Small intestine (tissue), 7 donors: ENCODE measurements at regions not wholly inside any gene's neighbourhood (a gene's known extent, or its start where the extent isn't known, plus 50 kb on each side); places are given as distances from the start of the nearest gene placed in this dataset.

Experiments used
- DNase-seq, 2 donors: peaks; one replicate each; pipeline versions ENCODE4 v3.0.0 to v3.0.0-alpha.2; 2013
- FAIRE-seq: peaks from 2 replicates; lab custom pipeline; 2012; peaks lifted over from hg19 to GRCh38; lab: Jason Lieb, UNC
- H3K27ac ChIP-seq, 3 donors: one replicate each; pipeline ENCODE4 v1.5.1; 2013; ENCODE audit warnings: low read length in 2 of 3, mild to moderate bottlenecking in 2 of 3, control low read depth in 1 of 3, inconsistent platforms in 1 of 3, low read depth in 1 of 3, moderate library complexity in 1 of 3
- H3K27me3 ChIP-seq, 3 donors: one replicate each; pipeline ENCODE4 v1.6.1; 2013; ENCODE audit warnings: low read length in 3 of 3, inconsistent platforms in 1 of 3; ENCODE audit not compliant: control insufficient read depth in 3 of 3, insufficient read depth in 3 of 3
- H3K36me3 ChIP-seq, 3 donors: one replicate each; pipeline ENCODE4 v1.6.1; 2013; ENCODE audit warnings: low read length in 3 of 3, inconsistent platforms in 1 of 3, low read depth in 1 of 3, mild to moderate bottlenecking in 1 of 3, moderate library complexity in 1 of 3; ENCODE audit not compliant: control insufficient read depth in 3 of 3, insufficient read depth in 2 of 3
- H3K4me1 ChIP-seq, 3 donors: one replicate each; pipeline ENCODE4 v1.6.1; 2013; ENCODE audit warnings: low read length in 2 of 3, inconsistent platforms in 1 of 3, low read depth in 1 of 3, mild to moderate bottlenecking in 1 of 3, moderate library complexity in 1 of 3; ENCODE audit not compliant: control insufficient read depth in 3 of 3, insufficient read depth in 2 of 3
- H3K4me3 ChIP-seq, 3 donors: one replicate each; pipeline ENCODE4 v1.5.1; 2013; ENCODE audit warnings: low read length in 3 of 3, control low read depth in 1 of 3, inconsistent platforms in 1 of 3, low read depth in 1 of 3, mild to moderate bottlenecking in 1 of 3, moderate library complexity in 1 of 3
- H3K9me3 ChIP-seq, 2 donors: one replicate each; pipeline ENCODE4 v1.6.1; 2013; ENCODE audit warnings: low read depth in 1 of 2, low read length in 1 of 2; ENCODE audit not compliant: control insufficient read depth in 2 of 2, insufficient read depth in 1 of 2
- WGBS, 3 donors: extraction: QIAGEN DNeasy Blood & Tissue Kit; methylation state at CpG; one replicate each; pipeline ENCODE4 v1.1.7; 2013; 5-methylcytosine and 5-hydroxymethylcytosine counted together
- donor health status: healthy with polysubstance abuse.
- donor health status: control.
- donor health status: control.
- donor health status: Bipolar disorder and iron deficiency.
- donor health status: healthy.

DNA sequence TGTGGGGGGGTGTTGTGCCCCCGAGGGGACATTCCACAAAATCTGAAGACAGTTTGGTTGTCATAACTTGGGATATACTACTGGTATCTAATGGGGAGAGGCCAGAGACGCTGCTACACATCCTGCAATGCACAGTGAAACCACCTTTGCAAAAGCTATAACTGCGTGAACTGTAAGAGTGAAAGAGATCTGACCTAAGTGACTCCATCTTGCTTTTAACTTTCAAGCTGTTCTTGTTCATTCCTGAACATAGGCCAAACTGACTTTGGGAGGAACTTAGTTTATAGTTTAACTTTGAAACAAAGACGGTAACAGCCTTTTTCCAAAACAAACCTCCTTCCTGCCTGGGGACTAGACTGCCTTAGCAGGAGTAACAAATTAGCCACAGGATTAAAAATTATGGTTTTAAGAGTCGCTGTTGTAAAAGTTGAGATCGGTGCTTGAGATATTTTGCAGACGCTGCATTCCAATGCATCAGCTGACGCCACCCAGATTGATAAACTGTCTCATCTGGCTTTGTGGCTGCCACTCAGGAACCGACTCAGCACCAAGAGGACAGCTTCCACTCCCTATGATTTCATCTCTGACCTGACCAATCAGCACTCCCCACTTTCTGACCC, 70.9 kb downstream of the ATXN3L start:
- FAIRE-seq: no peak
- no peak overlapping the region for H3K4me3 ChIP-seq
- peaks cover 0 to 6% of the 10 kb centered on the region in 2 donors for H3K9me3 ChIP-seq
- WGBS, 3 donors: 49 to 76% (median 59%) methylated on average over 9 of the region's 9 CpGs
- no peaks in the 10 kb centered on the region for H3K27me3 ChIP-seq
- peaks cover 0 to 2% (median 0%) of the 10 kb centered on the region in 3 donors for H3K4me1 ChIP-seq
- no peak for DNase-seq
- H3K27ac ChIP-seq: peak overlapping the region in 1 of 3 donors; percentile 38
- no peaks in the 10 kb centered on the region for H3K36me3 ChIP-seq

DNA sequence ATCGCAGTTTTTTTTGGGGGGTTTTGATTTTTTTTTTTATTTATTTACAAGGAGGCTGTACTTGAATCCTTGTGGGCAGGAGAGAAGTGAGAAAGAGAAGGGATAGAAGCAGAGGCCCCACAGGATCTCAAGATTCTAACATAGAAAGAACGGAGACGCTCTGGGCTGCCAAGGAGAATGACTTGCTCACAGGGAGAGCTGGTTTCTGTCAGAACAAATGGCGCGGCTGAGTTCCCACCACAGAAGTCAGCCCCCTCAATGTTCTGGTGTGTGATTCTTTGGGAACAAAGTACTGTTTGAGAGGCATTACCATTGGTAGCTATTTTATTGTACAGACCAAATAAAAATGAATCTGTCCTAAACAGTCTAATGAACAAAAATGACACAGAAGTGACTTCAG, 80.6 kb downstream of the ATXN3L start:
- DNase-seq: no peak
- Histone ChIP-seq H3K9me3 (no peaks in the 10 kb centered on the region), H3K36me3 (no peaks in the 10 kb centered on the region), H3K4me1 (peaks cover 0 to 4% (median 0%) of the 10 kb centered on the region in 3 donors), H3K4me3 (no peak overlapping the region), H3K27me3 (no peaks in the 10 kb centered on the region), H3K27ac (no peak overlapping the region)
- FAIRE-seq: no peak
- 75 to 80% (median 80%) methylated on average over 5 of the region's 5 CpGs for WGBS, 3 donors

DNA sequence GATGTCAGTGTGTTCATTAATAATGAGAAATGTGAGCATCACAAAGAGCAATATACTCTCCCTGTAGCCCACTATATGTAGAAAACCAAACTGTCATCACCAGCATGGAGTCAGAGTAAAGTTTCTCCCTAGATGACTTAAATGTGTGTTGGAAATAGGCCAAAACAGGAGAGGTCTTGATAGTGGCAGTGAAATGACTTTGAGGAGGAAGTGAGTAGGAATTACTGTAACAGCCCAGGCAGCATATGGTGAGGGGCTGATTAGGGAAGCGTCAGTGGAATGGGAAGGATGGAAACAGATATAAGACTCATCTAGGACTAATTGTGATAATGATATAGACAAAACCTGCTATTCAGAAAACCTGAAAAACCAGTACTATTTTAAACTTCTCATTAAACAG, 83.9 kb downstream of the ATXN3L start:
- no peak for FAIRE-seq
- H3K27ac ChIP-seq: no peak overlapping the region
- H3K4me1 ChIP-seq: peaks cover 0 to 4% (median 0%) of the 10 kb centered on the region in 3 donors
- H3K4me3 ChIP-seq: no peak overlapping the region
- H3K36me3 ChIP-seq: no peaks in the 10 kb centered on the region
- WGBS, 3 donors: 27 to 54% (median 38%) methylated on average over 1 of the region's 1 CpG
- H3K9me3 ChIP-seq: no peaks in the 10 kb centered on the region
- no peaks in the 10 kb centered on the region for H3K27me3 ChIP-seq
- peak; percentile 41 to 55 for DNase-seq

DNA sequence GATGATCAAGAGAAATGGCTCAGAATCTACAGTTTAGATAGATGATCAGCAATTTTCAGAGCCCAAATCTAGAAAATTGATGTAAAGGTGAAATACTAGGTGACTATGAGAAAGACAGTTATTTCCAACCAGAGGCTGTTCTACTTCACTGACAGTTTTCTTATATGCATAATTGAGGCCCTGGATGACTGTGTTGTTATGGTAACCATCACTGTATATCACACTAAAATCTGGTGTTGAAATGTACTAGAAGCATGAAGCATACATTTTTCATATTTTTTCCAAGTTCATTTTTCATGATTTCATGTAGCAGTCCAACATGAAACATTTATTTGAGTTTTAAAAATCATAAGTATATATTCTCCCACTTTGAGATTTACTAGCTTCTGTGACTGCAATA, 87.4 kb downstream of the ATXN3L start:
- no peaks in the 10 kb centered on the region for H3K9me3 ChIP-seq
- no peak for DNase-seq
- no peak overlapping the region for H3K27ac ChIP-seq
- no peaks in the 10 kb centered on the region for H3K36me3 ChIP-seq
- peaks cover 0 to 4% (median 0%) of the 10 kb centered on the region in 3 donors for H3K4me1 ChIP-seq
- no peak for FAIRE-seq
- H3K4me3 ChIP-seq: no peak overlapping the region
- H3K27me3 ChIP-seq: no peaks in the 10 kb centered on the region

DNA sequence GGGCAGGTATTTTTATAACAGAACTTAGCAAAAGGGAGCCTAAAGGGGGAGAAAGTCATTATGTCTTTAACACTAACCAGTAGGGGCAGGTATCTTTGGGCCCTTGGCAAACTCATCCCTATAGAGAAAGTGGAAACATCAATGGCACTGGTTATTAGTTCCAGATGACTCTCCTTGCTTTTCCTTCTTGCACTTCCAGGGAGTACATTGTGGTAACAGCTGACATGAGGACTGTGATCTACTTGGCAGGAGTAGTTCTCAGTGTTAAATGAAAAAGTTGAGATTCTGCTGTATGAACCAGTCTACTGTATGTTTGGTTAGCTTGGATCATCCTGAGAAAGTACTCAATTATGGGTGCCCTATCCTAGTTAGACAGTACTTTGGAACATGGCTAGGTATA, 93.6 kb downstream of the ATXN3L start:
- Histone ChIP-seq H3K27ac (no peak overlapping the region), H3K9me3 (no peaks in the 10 kb centered on the region), H3K4me1 (peaks cover 0 to 3% (median 0%) of the 10 kb centered on the region in 3 donors), H3K4me3 (no peak overlapping the region), H3K36me3 (no peaks in the 10 kb centered on the region), H3K27me3 (no peaks in the 10 kb centered on the region)
- DNase-seq (no peak), FAIRE-seq (no peak)

DNA sequence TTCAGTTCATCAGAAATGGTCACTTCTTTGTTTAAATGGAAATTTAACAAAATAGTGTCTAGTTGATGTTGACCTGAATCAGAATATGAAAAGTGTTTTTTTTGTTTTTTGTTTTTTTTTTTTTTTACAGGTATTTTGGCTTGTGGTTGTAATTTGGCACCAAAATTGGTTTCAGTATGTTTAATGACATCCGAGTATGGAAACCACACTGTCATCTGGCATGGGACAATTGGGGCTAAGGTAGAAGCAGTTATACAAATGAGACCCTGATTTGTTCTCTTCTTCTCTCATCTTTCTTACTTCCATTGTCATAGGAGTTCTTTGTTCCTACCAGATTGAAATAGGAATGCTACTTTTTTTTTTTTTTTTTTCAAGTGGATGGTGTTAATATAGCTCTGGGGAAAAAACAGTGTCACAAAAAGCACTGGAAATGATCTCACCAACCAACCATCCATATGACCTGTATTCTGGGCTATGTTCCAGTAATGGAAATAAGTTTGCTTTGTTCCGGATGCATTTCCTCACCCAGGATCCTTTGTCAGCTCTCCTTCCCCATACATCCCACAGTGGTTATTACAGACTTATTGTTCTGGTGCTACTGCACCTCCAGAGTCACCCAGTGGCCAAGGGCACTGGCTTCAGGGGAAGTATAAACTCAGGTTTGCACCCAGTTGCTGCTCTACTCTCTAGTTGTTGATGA, 95.8 kb downstream of the ATXN3L start:
- Histone ChIP-seq H3K36me3 (no peaks in the 10 kb centered on the region), H3K4me1 (peaks cover 0 to 16% (median 0%) of the 10 kb centered on the region in 3 donors), H3K9me3 (no peaks in the 10 kb centered on the region), H3K4me3 (no peak overlapping the region), H3K27me3 (no peaks in the 10 kb centered on the region), H3K27ac (no peak overlapping the region)
- 34 to 54% (median 48%) methylated on average over 2 of the region's 2 CpGs for WGBS, 3 donors
- no peak for FAIRE-seq
- DNase-seq: peak in 1 of 2 donors; percentile 13

DNA sequence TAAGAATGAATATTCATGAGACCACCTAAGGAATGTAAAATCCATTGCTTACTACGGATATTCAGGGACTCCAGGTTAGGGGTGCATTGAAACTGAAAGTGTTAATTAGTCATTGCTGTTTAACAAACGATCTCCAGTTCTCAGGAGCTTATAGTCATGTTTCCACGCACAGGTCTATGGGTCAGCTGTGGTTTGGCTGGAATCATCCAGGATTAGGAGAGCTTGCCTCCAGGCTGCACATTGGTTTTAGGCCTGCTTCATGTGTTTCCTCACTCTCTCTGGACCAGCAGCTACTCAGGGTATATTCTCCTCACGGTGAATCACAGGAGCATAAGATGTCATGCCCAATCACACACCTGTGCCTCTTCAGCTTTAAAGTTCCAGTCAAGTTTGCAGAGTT, 98.9 kb downstream of the ATXN3L start:
- DNase-seq (peak; percentile 40 to 45), FAIRE-seq (no peak)
- Histone ChIP-seq H3K9me3 (no peaks in the 10 kb centered on the region), H3K27ac (peak overlapping the region in 2 of 3 donors; percentile 74 to 83), H3K36me3 (no peaks in the 10 kb centered on the region), H3K4me1 (peaks cover 0 to 16% (median 0%) of the 10 kb centered on the region in 3 donors), H3K27me3 (no peaks in the 10 kb centered on the region), H3K4me3 (no peak overlapping the region)
- WGBS, 3 donors: 12 to 35% (median 16%) methylated on average over 4 of the region's 4 CpGs

DNA sequence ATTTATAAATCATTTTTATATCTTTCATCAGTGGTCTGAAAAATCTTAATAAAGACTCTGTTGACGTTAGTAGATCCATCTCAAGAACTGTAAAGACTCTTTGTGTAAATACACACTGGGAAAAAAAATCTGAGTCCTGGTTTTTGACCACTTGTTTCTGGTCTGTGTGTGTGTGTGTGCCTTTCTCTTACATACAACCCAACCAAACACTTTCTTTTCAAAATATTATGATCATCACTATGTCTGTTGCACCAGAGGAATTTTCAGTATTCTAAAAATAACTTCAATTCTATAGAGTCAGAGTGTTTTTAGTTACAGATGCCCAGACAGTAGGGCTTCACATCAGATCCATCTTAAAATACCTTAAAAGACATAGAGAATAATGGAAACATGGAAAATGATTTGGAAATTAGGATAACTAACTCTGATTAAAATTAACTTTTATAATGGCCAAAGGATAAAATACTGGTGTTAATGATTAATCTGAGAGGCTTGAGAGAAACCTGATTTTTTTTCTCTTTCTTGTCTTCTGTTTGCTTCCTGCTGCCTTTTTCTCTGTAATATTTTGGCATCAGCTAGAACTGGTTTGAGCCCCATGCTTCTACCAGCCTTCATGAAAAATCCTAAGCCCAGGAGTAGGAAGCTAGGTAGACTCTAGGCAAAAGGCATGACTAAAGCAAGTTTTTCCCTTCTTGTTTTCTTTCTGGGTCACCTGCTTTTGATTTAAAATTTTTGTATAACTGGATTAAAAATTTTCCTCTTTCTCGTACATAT, 99.7 kb downstream of the ATXN3L start:
- WGBS, 3 donors: 26 to 51% (median 39%) methylated on average over 2 of the region's 2 CpGs
- Histone ChIP-seq H3K4me3 (no peak overlapping the region), H3K27ac (peak overlapping the region in 2 of 3 donors; percentile 54 to 83), H3K27me3 (no peaks in the 10 kb centered on the region), H3K4me1 (peaks cover 0 to 16% (median 0%) of the 10 kb centered on the region in 3 donors), H3K36me3 (no peaks in the 10 kb centered on the region), H3K9me3 (no peaks in the 10 kb centered on the region)
- DNase-seq (peak; percentile 20 to 29), FAIRE-seq (no peak)
